Activated T-helper 1 cell treated with anti-CD3 and anti-CD28 coated beads, Interleukin-2, amount 50 U/mL, for 16 hours (primary cell): ENCODE measurements at regions not wholly inside any gene's neighbourhood (a gene's known extent, or its start where the extent isn't known, plus 50 kb on each side); places are given as distances from the start of the nearest gene placed in this dataset.

Source experiments
- DNase-seq, 2 donors: peaks; one replicate each; pipeline ENCODE4 v3.0.0-alpha.2; 2020; ENCODE audit warnings: low read depth in 1 of 2, low spot score in 1 of 2

GRCh38 chr4:128512161-128512560, 224.5 kb upstream of the PGRMC2 start:
- no peak for DNase-seq

GRCh38 chr4:128510850-128511249, 223.2 kb upstream of the PGRMC2 start:
- no peak for DNase-seq

- DNase-seq = no peak
These were observed 215.4 kb upstream of the PGRMC2 start for GRCh38 chr4:128502818-128503527.

GRCh38 chr4:128501239-128501638, 213.6 kb upstream of the PGRMC2 start:
- no peak for DNase-seq

- DNase-seq = no peak
These were observed 200.6 kb upstream of the PGRMC2 start for GRCh38 chr4:128488055-128488705.

- no peak for DNase-seq
These were observed 197.3 kb upstream of the PGRMC2 start for GRCh38 chr4:128484896-128485295.

- DNase-seq = no peak
These were observed 196.2 kb upstream of the PGRMC2 start for GRCh38 chr4:128483816-128484215.

- DNase-seq = no peak
These were observed 195.4 kb upstream of the PGRMC2 start for GRCh38 chr4:128483041-128483440.

GRCh38 chr4:128481752-128482480, 194.3 kb upstream of the PGRMC2 start:
- no peak for DNase-seq

- DNase-seq = no peak
These were observed 193.3 kb upstream of the PGRMC2 start for GRCh38 chr4:128480945-128481344.

- no peak for DNase-seq
These were observed 189.9 kb upstream of the PGRMC2 start for GRCh38 chr4:128477540-128477939.

- no peak for DNase-seq
These were observed 188.0 kb upstream of the PGRMC2 start for GRCh38 chr4:128475597-128475996.

- no peak for DNase-seq
These were observed 184.0 kb upstream of the PGRMC2 start for GRCh38 chr4:128471576-128471975.

- DNase-seq = no peak
These were observed 183.0 kb upstream of the PGRMC2 start for GRCh38 chr4:128470492-128471053.

GRCh38 chr4:128468123-128468989, 180.7 kb upstream of the PGRMC2 start:
- DNase-seq = no peak

- DNase-seq = no peak
These were observed 177.9 kb upstream of the PGRMC2 start for GRCh38 chr4:128465523-128465922.

GRCh38 chr4:128463006-128463405, 175.4 kb upstream of the PGRMC2 start:
- no peak for DNase-seq

- DNase-seq = no peak
These were observed 174.6 kb upstream of the PGRMC2 start for GRCh38 chr4:128462103-128462783.

- DNase-seq = no peak
These were observed 173.9 kb upstream of the PGRMC2 start for GRCh38 chr4:128461291-128462102.

- DNase-seq = no peak
These were observed 171.9 kb upstream of the PGRMC2 start for GRCh38 chr4:128459547-128459946.
